Activated CD4-positive, alpha-beta T cell treated with anti-CD3 and anti-CD28 coated beads for 24 hours (primary cell): ENCODE measurements at regions not wholly inside any gene's neighbourhood (a gene's known extent, or its start where the extent isn't known, plus 50 kb on each side); places are given as distances from the start of the nearest gene placed in this dataset.
"Not testable (repeated sequence)": the region's sequence is repeated elsewhere in the genome, so short reads cannot be mapped to it uniquely, and the experiment has no call there.

Experiments used
- DNase-seq, 2 donors: peaks; one replicate each; pipeline ENCODE4 v3.0.0-alpha.2; 2020; ENCODE audit warnings: low read depth in 2 of 2

GRCh38 chr2:34201099-34201498 is 602.0 kb upstream of the FAM98A start:
- DNase-seq = no peak

DNA sequence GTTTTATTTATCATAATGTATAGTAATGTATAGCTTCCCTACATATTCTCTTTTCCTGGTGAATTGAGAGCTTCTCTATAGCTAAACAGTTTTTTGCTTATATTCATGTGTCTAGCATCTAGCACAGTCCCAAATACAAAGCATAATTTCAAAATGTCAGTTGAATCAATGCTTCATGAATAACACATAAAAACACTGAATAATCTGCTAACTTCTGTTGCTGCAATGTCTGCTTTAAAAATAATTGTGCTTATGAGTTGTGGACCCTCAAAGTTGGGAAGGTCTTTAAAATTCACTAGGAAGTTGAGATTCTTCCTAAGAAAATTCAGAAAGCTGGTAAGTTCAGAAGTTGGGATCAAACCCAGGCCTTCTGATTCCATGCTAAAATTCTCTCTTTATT is 600.9 kb upstream of the FAM98A start:
- no peak for DNase-seq

- DNase-seq = no peak
These were observed 594.1 kb upstream of the FAM98A start for GRCh38 chr2:34193164-34193563.

DNA sequence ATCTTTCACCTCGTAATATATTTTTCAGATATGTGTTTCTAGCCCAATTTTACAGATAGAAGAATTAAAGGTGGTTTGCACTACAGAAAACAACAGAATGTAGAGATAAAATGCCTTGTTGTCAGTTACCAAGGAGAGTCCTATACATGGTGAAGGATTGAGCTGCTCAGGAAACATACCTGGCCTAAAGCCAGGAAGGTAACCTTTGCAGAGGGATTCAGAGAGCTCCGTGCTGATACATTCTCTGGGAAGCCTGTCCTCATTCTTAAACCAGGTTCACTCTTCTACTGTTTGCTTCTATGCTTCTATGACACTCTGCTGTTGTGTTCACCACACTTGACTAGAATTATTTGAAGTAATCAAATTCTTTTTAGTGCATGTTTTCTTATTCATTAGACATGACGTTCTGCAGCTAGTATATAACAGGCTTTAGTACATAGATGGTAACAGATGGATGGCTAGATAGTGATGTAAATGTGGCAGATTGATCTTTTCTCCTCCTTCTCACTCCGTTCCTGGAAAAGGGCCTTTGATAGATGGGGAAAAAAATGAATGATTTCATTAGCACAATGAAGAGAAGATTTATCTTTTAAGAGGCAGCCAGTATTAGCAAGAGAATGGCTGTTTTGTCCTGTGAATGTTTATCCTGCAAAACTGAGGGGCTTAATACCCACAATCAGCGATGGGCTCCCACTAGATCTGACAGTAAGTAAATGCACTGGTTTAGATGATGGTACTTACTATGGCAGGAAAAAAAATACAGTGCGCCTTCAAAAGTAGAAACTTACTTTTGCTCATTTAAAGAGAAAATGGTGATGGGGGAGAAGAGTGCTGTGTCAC is 589.6 kb upstream of the FAM98A start:
- DNase-seq = no peak

DNA sequence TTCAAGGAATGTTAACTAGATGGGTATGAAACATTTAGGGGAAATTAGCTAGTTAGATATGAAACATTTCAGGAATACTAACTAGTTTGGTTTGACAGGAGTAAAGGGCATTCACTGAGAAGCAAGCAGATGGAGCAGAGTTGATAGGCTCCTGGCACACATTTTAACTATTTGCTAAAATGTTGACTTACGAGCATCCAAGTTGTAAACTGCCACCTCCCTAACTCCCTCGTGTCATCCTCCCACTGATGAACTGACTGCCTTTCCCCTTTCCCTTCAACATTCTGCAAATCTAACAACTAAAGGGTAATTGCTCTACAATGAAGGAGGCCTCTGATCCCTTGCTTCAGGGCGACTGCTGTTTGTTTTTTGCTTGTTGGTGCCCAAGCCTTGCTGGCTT is 580.4 kb upstream of the FAM98A start:
- no peak for DNase-seq

- DNase-seq = no peak
These were observed 579.4 kb upstream of the FAM98A start for GRCh38 chr2:34178482-34178881.

DNA sequence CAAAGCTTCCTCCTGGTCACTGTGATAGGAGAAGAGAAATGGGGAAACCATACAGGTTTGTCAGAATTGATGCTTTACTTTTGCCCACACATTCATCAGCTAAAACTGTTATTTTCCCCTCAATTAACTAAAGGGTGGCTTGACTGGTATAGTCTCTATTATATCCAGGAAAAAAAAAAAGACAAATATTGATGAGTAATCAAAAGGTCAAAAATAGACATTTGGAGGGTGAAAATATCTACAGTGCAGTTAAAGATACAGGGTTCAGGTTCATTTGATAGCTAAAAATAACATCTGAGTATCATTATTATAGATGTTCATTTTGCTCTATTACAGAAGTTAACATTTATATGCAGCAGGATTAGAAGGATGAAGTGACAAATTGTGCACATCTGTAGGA is 577.6 kb upstream of the FAM98A start:
- no peak for DNase-seq

DNA sequence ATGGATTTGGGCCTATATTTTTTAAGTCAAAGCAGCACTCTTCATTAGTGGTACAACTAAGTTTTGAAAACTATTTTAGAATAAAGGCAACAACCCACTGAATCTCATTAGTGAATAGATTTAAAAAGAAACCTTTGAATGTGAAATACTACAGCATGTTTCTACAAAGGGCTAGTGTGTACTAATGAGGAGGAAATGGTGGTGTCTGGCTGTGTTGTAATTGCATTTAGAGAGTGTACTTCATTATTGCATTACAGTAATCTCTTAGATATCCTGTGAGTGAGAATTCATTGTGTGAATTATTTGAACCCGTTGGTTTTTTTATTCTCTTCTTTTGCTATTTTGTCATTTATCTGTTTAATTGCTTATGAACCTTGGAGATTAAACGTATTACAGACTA is 575.4 kb upstream of the FAM98A start:
- no peak for DNase-seq

- DNase-seq = no peak
These were observed 563.1 kb upstream of the FAM98A start for GRCh38 chr2:34162231-34162630.

- no peak for DNase-seq
These were observed 562.5 kb upstream of the FAM98A start for GRCh38 chr2:34161549-34161948.

DNA sequence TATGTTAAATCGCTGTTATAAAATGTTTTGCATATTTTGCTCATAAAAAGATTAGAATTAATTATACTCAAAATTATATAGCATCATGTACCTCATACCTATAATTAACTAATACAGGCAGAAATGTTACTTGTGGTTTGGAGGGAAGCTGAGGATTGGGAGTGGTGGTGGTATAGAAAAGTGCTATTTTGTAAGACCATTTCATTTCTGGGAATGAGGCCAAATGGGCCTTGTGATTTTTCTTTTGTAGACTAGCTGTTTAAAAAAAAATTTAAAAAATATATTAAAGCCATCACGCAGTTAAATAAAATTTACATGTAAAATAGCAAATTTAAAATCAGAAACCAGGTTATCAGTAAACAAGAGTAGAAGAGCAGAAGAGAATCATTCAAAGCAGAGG is 560.8 kb upstream of the FAM98A start:
- DNase-seq = no peak

GRCh38 chr2:34153484-34153883 is 554.4 kb upstream of the FAM98A start:
- DNase-seq = no peak

DNA sequence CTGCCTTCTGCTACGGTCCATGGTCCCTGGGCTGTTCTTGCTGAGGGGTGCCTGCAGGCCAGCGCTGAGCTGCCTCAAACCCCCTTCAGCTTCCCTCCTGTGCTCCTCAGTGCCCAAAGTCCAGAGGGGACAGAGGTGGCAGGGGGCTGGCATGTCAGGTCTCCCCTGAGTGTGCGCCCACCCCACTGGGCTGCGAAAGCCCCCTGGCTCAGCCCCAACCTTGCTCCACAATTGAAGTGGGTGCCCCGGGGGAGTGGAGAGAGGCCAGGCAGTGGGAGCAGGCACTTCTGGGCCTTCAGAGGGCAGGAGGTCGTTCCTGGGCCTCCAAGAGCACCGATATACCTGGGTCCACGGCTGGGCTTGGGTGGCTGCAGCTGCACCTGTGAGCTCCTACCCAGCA is 548.7 kb upstream of the FAM98A start:
- DNase-seq = no peak

GRCh38 chr2:34143149-34143548 is 544.0 kb upstream of the FAM98A start:
- no peak for DNase-seq

GRCh38 chr2:34142531-34143008 is 543.5 kb upstream of the FAM98A start:
- not testable (repeated sequence) for DNase-seq

- DNase-seq = not testable (repeated sequence)
These were observed 534.0 kb upstream of the FAM98A start for GRCh38 chr2:34133065-34133464.

GRCh38 chr2:34126279-34126678 is 527.2 kb upstream of the FAM98A start:
- DNase-seq = no peak

GRCh38 chr2:34123996-34124785 is 525.1 kb upstream of the FAM98A start:
- no peak for DNase-seq

DNA sequence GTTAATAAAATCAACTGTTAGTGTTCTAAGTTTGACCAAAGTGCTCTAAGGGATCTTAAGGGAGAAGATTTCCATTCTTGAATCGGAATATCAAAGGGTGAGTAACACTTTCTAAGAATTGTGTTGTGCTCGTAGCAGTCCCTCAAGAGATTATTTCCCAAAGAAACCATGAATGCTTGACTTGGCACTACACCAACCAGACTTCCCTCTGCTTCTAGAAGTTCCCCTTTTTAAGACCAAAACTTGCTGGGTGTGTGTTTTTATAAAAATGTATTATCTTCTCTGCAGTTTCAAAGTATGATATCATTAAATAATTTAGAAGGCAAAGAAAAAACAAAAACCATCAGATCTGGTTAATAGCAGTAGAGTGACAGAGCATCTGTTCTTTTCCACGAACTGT is 522.0 kb upstream of the FAM98A start:
- no peak for DNase-seq

GRCh38 chr2:34115076-34115475 is 516.0 kb upstream of the FAM98A start:
- no peak for DNase-seq

DNA sequence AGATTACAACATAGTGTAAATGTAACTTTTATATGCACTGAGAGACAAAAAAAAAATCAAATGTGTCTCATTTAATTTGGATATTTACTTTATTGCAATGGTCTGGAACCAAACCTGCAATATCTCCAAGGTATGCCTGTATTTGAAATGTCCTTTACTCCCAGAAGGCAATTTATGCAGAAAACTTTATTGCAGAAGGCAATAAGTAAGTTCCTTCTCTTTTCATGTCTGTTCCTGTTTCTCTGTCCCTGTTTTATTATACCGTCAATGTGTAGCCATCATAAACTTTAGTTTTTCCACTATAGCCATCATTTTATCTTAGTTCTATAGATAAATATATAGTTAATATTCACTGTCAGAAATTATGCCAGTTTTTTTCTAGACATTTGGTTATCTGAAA is 513.1 kb upstream of the FAM98A start:
- DNase-seq = no peak

DNA sequence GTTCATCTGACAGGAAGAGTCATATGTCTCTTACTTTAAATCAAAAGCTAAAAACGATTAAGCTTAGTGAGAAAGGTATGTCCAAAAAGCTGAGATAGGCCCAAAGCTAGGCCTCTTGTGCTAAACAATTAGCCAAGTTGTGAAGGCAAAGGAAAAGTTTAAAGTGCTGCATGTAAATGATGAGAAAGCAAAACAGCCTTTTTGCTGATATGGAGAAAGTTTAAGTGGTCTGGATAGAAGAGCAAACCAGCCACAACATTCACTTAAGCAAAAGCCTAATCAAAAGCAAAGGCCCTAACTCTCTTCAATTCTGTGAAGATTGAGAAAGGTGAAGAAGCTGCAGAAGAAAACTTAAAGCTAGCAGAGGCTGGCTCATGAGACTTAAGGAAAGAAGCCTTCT is 511.3 kb upstream of the FAM98A start:
- no peak for DNase-seq

DNA sequence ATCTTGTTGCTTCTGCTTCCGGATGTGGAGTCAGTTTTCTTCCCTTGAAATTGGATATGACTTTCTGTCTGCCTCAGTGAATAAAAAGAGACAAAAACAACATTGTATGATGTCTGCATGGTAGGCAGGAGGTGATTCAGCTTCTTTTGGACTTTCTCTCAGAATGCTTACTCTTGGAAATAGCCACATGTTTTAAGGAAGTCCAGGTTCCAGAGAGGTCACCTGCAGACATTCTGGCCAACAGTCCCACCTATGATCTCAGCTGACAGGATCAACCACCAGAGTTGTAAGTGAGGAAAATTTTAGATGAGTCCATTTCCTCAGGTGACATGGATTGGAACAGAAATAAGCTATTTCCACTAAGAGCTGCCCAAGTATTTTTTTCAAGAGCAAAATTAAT is 508.7 kb upstream of the FAM98A start:
- no peak for DNase-seq
